ENCODE measurements at regions not wholly inside any gene's neighbourhood (a gene's known extent, or its start where the extent isn't known, plus 50 kb on each side); places are given as distances from the start of the nearest gene placed in this dataset.

GRCh38 chr1:232576537-232576936, 53.4 kb downstream of the SIPA1L2 start:
- Histone ChIP-seq H3K9me3 (no peaks in the 10 kb centered on the region), H3K4me1 (peaks cover 0 to 95% (median 61%) of the 10 kb centered on the region in 9 donors), H3K27ac (peak overlapping the region in 6 of 10 donors; percentile 6 to 82 (median 32)), H3K27me3 (no peaks in the 10 kb centered on the region), H3K36me3 (no peaks in the 10 kb centered on the region), H3K4me3 (no peak overlapping the region)
- TF ChIP-seq CTCF (IDR thresholded peaks at IDR 0.05) = no peak
- 58 to 84% methylated on average over 8 of the region's 8 CpGs for WGBS, 2 donors
- ATAC-seq (no peak), DNase-seq (no peak)
- intact Hi-C loops (cut with DNase I) = loop anchor here in 3 of 10 donors (5.0 to 10.0 kb wide), 2 partner anchors 41 to 48 kb away; no protein-coding TSS in a partner anchor

GRCh38 chr1:232575763-232576040, 54.2 kb downstream of the SIPA1L2 start:
- 75 to 90% methylated on average over 5 of the region's 5 CpGs for WGBS, 2 donors
- Histone ChIP-seq H3K4me1 (peaks cover 0 to 96% (median 64%) of the 10 kb centered on the region in 9 donors), H3K27ac (peak overlapping the region in 7 of 10 donors; percentile 4 to 70 (median 32))

GRCh38 chr1:232574889-232575762, 54.8 kb downstream of the SIPA1L2 start:
- peak overlapping the region in 1 of 10 donors; percentile 5 for H3K4me3 ChIP-seq
- intact Hi-C loops (cut with DNase I) = loop anchor here in 4 of 10 donors (5.0 to 10.0 kb wide), 3 partner anchors 42 to 50 kb away; no protein-coding TSS in a partner anchor
- H3K27ac ChIP-seq = peak overlapping the region in 7 of 10 donors; percentile 4 to 70 (median 32)

More at GRCh38 chr1:232575763-232576040, 54.2 kb downstream of the SIPA1L2 start:
- DNase-seq = no peak
- no peak for ATAC-seq
- TF ChIP-seq CTCF (IDR thresholded peaks at IDR 0.05) = no peak
- Histone ChIP-seq H3K36me3 (no peaks in the 10 kb centered on the region), H3K4me3 (peak overlapping the region in 1 of 10 donors; percentile 5), H3K27me3 (no peaks in the 10 kb centered on the region), H3K9me3 (no peaks in the 10 kb centered on the region)
- intact Hi-C loops (cut with DNase I) = loop anchor here in 3 of 10 donors (5.0 to 10.0 kb wide), 2 partner anchors 42 to 49 kb away; no protein-coding TSS in a partner anchor

More at GRCh38 chr1:232574889-232575762, 54.8 kb downstream of the SIPA1L2 start:
- no peaks in the 10 kb centered on the region for H3K27me3 ChIP-seq
- no peak for TF ChIP-seq CTCF (IDR thresholded peaks at IDR 0.05)
- 54 to 64% methylated on average over 12 of the region's 12 CpGs for WGBS, 2 donors
- no peaks in the 10 kb centered on the region for H3K9me3 ChIP-seq
- no peaks in the 10 kb centered on the region for H3K36me3 ChIP-seq
- peaks cover 0 to 96% (median 64%) of the 10 kb centered on the region in 9 donors for H3K4me1 ChIP-seq
- no peak for DNase-seq
- peak in 3 of 8 donors; percentile 38 to 42 (median 40) for ATAC-seq
